GM19240 (cell line): ENCODE measurements at regions not wholly inside any gene's neighbourhood (a gene's known extent, or its start where the extent isn't known, plus 50 kb on each side); places are given as distances from the start of the nearest gene placed in this dataset.

Experiments
- DNase-seq: peaks from one replicate; pipeline ENCODE4 v3.0.0; 2011; ENCODE audit warnings: low spot score; ENCODE audit not compliant: insufficient read length

DNA sequence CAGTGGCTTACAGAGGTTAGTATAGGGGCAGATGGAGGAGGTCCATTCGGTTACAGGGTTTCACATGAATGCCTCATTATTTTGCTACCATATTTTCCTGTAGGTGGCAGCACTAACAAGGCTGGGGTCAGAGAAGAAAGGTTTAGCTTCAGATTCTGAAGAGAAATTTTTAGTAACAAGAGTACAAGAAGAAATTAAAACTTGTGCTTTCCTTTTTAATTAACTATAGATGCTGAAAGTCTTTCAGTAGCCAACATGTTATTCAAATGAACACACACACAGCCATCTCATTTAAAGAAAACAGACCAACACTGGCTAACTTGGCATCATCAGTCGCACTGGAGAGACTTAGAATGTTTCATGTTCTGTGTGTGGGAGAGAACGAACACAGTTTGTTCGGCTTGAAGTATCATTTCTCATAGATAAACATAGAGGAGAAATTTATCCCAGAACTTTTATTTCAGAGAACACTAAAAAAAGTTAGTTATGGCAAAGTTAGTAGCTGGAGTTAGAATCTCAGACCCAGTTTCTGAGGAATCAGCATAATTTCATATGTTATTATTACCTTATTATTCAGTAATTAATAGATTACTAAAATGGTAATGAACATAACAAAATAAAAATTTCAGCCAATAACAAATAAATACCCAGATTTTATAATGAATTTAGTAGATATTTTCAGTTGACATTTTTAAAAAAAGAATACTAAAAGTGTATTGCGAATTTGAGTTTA, 314.0 kb upstream of the RSPO3 start:
- peak; percentile 8 for DNase-seq

GRCh38 chr6:126805861-126806260, 312.6 kb upstream of the RSPO3 start:
- DNase-seq: no peak

- DNase-seq: no peak
Measured at GRCh38 chr6:126807876-126808275, 310.6 kb upstream of the RSPO3 start.

- no peak for DNase-seq
Measured at GRCh38 chr6:126811321-126811720, 307.1 kb upstream of the RSPO3 start.

- no peak for DNase-seq
Measured at GRCh38 chr6:126812010-126812409, 306.5 kb upstream of the RSPO3 start.

DNA sequence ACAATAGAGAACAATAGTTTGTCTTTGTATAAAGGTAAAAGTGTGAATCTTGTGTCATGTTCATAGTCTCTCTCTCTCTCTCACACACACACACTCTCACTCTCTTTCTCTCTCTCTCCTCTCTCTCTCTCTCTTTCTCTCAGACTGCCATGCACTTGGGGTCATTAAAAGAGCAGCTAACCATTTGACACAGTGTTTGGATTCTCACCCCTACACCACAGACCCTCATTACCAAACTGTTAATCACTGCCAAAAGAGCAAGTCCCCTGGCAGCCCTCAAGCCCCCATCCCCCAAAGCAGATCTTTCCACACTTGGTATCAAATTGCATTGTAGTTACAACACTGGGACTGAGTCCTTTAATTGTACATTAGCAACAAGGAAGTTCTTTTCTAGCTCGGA, 305.8 kb upstream of the RSPO3 start:
- no peak for DNase-seq

GRCh38 chr6:126820634-126821033, 297.8 kb upstream of the RSPO3 start:
- DNase-seq: no peak

- DNase-seq: no peak
Measured at GRCh38 chr6:126821706-126822105, 296.8 kb upstream of the RSPO3 start.

- DNase-seq: no peak
Measured at GRCh38 chr6:126824226-126824625, 294.2 kb upstream of the RSPO3 start.

- DNase-seq: no peak
Measured at GRCh38 chr6:126824815-126825214, 293.7 kb upstream of the RSPO3 start.

DNA sequence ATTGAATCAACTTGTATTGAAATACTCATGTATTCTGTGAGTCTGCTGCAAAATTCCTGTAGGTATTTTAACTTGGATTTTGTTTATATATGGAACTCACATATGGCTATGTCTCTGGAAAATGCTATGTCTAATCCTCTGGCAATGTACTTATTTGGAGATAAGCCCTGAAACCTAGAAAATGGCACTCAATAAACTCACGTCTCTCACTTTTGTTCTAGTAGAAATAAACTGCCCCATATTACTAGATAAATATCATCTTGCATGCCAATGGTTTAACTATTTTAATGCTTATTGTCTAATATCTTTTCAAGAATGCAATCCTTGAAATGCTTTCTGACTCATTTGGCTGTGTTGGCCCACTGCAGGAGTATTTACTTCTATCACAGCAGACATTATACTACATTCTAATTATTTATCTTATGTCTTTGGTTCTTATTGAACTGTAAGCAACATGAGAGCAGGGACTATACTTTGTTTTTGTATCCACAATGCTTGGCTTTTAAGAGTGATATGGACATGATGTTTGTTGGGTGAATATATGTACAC, 292.2 kb upstream of the RSPO3 start:
- no peak for DNase-seq

- no peak for DNase-seq
Measured at GRCh38 chr6:126831461-126831860, 287.0 kb upstream of the RSPO3 start.

- DNase-seq: no peak
Measured at GRCh38 chr6:126842769-126843168, 275.7 kb upstream of the RSPO3 start.

- DNase-seq: no peak
Measured at GRCh38 chr6:126848119-126848518, 270.4 kb upstream of the RSPO3 start.

- DNase-seq: no peak
Measured at GRCh38 chr6:126867641-126868040, 250.8 kb upstream of the RSPO3 start.

- no peak for DNase-seq
Measured at GRCh38 chr6:126873351-126873750, 245.1 kb upstream of the RSPO3 start.

- no peak for DNase-seq
Measured at GRCh38 chr6:126873791-126874190, 244.7 kb upstream of the RSPO3 start.

DNA sequence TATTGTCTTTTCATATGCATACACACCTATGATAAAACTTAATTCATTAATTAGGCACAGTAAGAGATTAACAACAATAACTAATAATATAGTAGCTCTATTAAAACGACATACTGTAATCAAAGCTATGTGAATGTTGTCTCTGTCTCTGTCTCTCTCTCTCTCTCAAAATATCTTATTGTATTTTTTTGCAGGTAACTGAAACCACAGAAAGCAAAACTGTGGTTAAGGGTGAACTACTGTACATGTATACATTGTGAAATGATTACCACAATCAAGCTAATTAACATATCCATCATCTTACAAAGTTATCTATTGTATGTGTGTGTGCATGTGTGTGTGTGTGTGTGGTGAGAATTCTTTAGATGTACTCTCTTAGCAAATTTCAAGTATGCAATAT, 242.0 kb upstream of the RSPO3 start:
- no peak for DNase-seq

DNA sequence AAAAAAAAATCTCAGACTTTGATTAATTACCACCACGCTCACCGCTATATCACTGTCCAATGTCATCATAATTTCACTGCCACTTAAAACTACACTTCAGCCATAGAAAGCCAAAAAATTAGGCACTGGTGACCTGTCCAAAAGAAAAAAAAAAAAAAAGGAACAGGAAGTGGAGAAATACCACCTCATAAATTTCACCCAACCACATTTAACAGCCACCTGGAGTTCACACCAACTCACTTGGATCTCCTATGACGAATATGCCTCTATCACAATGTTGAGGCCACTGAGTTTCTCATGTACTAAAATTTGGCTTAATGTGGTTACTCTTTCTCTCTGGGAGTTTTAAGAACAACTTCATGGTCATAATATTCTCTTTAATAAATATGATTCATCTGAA, 237.5 kb upstream of the RSPO3 start:
- DNase-seq: no peak

- DNase-seq: no peak
Measured at GRCh38 chr6:126886106-126886505, 232.4 kb upstream of the RSPO3 start.

DNA sequence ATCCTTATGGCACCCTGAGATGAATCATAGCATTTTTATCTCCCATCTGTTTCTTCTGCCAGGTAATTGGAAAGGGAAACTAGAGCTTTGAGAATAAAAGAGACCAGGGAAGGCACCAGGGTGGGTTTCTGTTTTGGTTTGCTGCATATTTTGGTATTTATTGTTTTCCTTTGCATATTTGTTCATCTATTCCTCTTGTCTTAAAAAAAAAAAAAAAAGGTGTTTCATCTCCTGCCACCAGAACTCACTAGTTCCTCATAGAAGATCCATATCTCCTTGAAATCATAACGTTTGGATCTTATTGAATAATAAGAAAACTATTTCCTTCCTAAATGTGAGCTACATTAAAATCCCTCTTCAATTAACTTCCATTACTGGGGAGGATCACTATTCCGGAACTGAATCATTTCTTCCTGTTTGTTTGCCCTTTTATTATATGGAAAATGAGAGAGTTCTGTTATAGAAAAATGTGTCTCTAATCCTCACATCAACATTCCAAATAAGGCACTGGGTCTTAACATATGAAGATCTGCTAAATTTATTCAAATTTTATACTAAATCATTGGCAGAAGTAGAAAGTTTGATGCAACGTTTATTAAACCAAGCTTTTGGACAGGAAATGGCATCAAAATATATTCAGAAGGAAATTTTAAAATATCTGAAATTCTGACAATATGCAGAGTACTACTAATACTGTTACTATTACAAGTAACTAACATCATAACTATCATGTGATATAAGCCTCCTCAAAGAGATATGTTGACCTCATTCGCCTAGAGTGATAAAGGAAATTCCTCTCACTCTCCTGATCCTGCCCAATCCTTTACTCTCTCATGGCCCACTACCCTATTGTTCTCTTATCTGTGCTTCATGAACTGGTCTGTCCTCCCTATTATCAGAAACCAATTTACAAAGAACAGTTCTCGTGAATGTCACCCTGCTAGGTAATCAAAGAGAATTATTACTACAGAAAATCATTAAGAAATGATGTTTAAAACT, 229.4 kb upstream of the RSPO3 start:
- DNase-seq: no peak

DNA sequence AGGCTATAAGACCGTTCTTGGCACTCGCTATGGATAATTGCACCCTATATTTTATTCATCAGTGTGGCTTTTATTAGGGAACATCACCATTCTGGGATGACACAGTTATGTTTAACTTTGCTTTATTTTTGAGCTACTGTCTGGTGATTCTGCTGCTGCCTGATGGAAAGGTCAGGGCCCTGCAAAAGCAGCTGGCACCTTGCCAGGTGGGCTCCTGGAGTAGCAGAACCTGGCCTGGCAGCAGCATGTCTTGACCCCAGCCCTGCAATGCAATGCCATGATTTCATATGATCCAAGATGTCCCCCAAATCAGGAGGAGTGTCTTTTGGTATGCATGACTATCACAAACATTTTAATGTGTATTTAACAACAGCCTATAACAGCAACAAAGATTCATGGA, 228.4 kb upstream of the RSPO3 start:
- no peak for DNase-seq
